HG03066 (cell line): ENCODE measurements at regions not wholly inside any gene's neighbourhood (a gene's known extent, or its start where the extent isn't known, plus 50 kb on each side); places are given as distances from the start of the nearest gene placed in this dataset.
A peak's percentile ranks its signal among the peaks of the same experiment; 100 is the strongest.

Source experiments
- ATAC-seq: cut with Tn5 transposase; IDR thresholded peaks from one replicate; pipeline ENCODE4 v1.9.1; 2021; ENCODE audit warnings: low read depth; ENCODE audit not compliant: unreplicated experiment

GRCh38 chr4:144202081-144202480 lies 61.6 kb upstream of the GYPA start:
- ATAC-seq, result no peak

GRCh38 chr4:144203155-144203554 lies 62.6 kb upstream of the GYPA start:
- ATAC-seq, result no peak

GRCh38 chr4:144204431-144204830 lies 63.9 kb upstream of the GYPA start:
- no peak for ATAC-seq

- ATAC-seq, result no peak
These were observed 66.2 kb upstream of the GYPA start for GRCh38 chr4:144206711-144207110.

- ATAC-seq, result no peak
These were observed 67.6 kb upstream of the GYPA start for GRCh38 chr4:144208074-144208473.

- ATAC-seq, result no peak
These were observed 69.0 kb upstream of the GYPA start for GRCh38 chr4:144209491-144209890.

GRCh38 chr4:144213371-144213770 lies 72.9 kb upstream of the GYPA start:
- no peak for ATAC-seq

- no peak for ATAC-seq
These were observed 82.6 kb upstream of the GYPA start for GRCh38 chr4:144223149-144223548.

GRCh38 chr4:144223661-144224060 lies 83.1 kb upstream of the GYPA start:
- no peak for ATAC-seq

- ATAC-seq, result no peak
These were observed 118.8 kb upstream of the GYPA start for GRCh38 chr4:144259285-144259684.

GRCh38 chr4:144267084-144267483 lies 126.6 kb upstream of the GYPA start:
- no peak for ATAC-seq

- ATAC-seq, result no peak
These were observed 140.2 kb upstream of the GYPA start for GRCh38 chr4:144280688-144281087.

- no peak for ATAC-seq
These were observed 143.0 kb upstream of the GYPA start for GRCh38 chr4:144283526-144283925.

- no peak for ATAC-seq
These were observed 143.5 kb upstream of the GYPA start for GRCh38 chr4:144284026-144284425.

GRCh38 chr4:144288011-144288903 lies 147.7 kb upstream of the GYPA start:
- ATAC-seq, result peak; percentile 60

GRCh38 chr4:144289667-144290428 lies 149.3 kb upstream of the GYPA start:
- no peak for ATAC-seq

GRCh38 chr4:144291164-144291563 lies 150.6 kb upstream of the GYPA start:
- ATAC-seq, result no peak

- ATAC-seq, result no peak
These were observed 153.7 kb upstream of the GYPA start for GRCh38 chr4:144294211-144294610.

- no peak for ATAC-seq
These were observed 154.9 kb upstream of the GYPA start for GRCh38 chr4:144295286-144295995.

- ATAC-seq, result no peak
These were observed 156.4 kb upstream of the GYPA start for GRCh38 chr4:144296941-144297340.

GRCh38 chr4:144298519-144298918 lies 158.0 kb upstream of the GYPA start:
- ATAC-seq, result no peak
